ENCODE measurements at regions not wholly inside any gene's neighbourhood (a gene's known extent, or its start where the extent isn't known, plus 50 kb on each side); places are given as distances from the start of the nearest gene placed in this dataset.

GRCh38 chr5:174623433-174624019 is 100.9 kb upstream of the MSX2 start:
- POLR2A ChIA-PET: no interaction called here
- Histone ChIP-seq H3K4me3 (replicated peaks in 1 of 2; ENCODE audit: low read depth in 1 of 2, low read length in 2 of 2) (no peak overlapping the region), H3K36me3 (ENCODE audit: control insufficient read depth in 1 of 2, insufficient read depth in 2 of 2, low read length in 2 of 2) (no peaks in the 10 kb centered on the region), H3K4me2 (ENCODE audit: low read length) (no peak overlapping the region), H3K4me1 (ENCODE audit: control insufficient read depth in 1 of 2, insufficient read depth in 2 of 2, low read length in 2 of 2) (no peaks in the 10 kb centered on the region), H2AFZ (ENCODE audit: low read depth, low read length, poor library complexity, severe bottlenecking) (no peak overlapping the region), H3K79me2 (ENCODE audit: insufficient read depth, low read length) (no peaks in the 10 kb centered on the region), H3K27me3 (ENCODE audit: insufficient read depth, low read length) (peaks cover 3% of the 10 kb centered on the region; the same call in 1 of the 2 replicates), H3K9me3 (ENCODE audit: control insufficient read depth in 1 of 2, insufficient read depth in 1 of 2, low read depth in 1 of 2, low read length in 2 of 2) (no peaks in the 10 kb centered on the region), H3K27ac (ENCODE audit: low read depth, low read length) (no peak overlapping the region), H3K9me2 (ENCODE audit: insufficient read depth) (no peaks in the 10 kb centered on the region), H4K20me1 (ENCODE audit: insufficient read depth) (no peaks in the 10 kb centered on the region), H3K9ac (ENCODE audit: low read length) (no peak overlapping the region)
- CTCF ChIA-PET: no interaction called here
- no peak for ATAC-seq
- TF ChIP-seq POLR2A (IDR thresholded peaks at IDR 0.05; ENCODE audit: borderline replicate concordance, extremely low read depth, insufficient read depth, insufficient read length) (no peak), TCF7L2 (IDR thresholded peaks at IDR 0.05; ENCODE audit: borderline replicate concordance, extremely low read depth, insufficient read depth, insufficient read length) (no peak), YY1 (IDR thresholded peaks at IDR 0.05; ENCODE audit: extremely low read depth, insufficient replicate concordance, low read depth, low read length) (no peak), FOSL1 (IDR thresholded peaks at IDR 0.05; ENCODE audit: low read depth) (no peak), POLR2AphosphoS5 (IDR thresholded peaks at IDR 0.05; ENCODE audit: low read depth, low read length) (no peak), EZH2 (IDR thresholded peaks at IDR 0.05) (no peak)
- TF ChIP-seq, protein P1, sequence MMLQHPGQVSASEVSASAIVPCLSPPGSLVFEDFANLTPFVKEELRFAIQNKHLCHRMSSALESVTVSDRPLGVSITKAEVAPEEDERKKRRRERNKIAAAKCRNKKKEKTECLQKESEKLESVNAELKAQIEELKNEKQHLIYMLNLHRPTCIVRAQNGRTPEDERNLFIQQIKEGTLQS (IDR thresholded peaks at IDR 0.05): no peak
- TF ChIP-seq, protein P2, sequence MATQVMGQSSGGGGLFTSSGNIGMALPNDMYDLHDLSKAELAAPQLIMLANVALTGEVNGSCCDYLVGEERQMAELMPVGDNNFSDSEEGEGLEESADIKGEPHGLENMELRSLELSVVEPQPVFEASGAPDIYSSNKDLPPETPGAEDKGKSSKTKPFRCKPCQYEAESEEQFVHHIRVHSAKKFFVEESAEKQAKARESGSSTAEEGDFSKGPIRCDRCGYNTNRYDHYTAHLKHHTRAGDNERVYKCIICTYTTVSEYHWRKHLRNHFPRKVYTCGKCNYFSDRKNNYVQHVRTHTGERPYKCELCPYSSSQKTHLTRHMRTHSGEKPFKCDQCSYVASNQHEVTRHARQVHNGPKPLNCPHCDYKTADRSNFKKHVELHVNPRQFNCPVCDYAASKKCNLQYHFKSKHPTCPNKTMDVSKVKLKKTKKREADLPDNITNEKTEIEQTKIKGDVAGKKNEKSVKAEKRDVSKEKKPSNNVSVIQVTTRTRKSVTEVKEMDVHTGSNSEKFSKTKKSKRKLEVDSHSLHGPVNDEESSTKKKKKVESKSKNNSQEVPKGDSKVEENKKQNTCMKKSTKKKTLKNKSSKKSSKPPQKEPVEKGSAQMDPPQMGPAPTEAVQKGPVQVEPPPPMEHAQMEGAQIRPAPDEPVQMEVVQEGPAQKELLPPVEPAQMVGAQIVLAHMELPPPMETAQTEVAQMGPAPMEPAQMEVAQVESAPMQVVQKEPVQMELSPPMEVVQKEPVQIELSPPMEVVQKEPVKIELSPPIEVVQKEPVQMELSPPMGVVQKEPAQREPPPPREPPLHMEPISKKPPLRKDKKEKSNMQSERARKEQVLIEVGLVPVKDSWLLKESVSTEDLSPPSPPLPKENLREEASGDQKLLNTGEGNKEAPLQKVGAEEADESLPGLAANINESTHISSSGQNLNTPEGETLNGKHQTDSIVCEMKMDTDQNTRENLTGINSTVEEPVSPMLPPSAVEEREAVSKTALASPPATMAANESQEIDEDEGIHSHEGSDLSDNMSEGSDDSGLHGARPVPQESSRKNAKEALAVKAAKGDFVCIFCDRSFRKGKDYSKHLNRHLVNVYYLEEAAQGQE (IDR thresholded peaks at IDR 0.05; ENCODE audit: low read depth): no peak
- intact Hi-C loops (cut with micrococcal nuclease): no loop called here
- RAD21 ChIA-PET (ENCODE audit: low non-redundant PET in 1 of 2, low total read pairs in 2 of 2, uncharacterized antibody in 2 of 2, unreplicated experiment in 2 of 2): no interaction called here
- DNase-seq (ENCODE audit: low read depth, low spot score): no peak
- no TSS peak for BruUV-seq (replicated peaks)

Data from HCT116 (cell line).